ENCODE measurements at regions not wholly inside any gene's neighbourhood (a gene's known extent, or its start where the extent isn't known, plus 50 kb on each side); places are given as distances from the start of the nearest gene placed in this dataset.

DNA sequence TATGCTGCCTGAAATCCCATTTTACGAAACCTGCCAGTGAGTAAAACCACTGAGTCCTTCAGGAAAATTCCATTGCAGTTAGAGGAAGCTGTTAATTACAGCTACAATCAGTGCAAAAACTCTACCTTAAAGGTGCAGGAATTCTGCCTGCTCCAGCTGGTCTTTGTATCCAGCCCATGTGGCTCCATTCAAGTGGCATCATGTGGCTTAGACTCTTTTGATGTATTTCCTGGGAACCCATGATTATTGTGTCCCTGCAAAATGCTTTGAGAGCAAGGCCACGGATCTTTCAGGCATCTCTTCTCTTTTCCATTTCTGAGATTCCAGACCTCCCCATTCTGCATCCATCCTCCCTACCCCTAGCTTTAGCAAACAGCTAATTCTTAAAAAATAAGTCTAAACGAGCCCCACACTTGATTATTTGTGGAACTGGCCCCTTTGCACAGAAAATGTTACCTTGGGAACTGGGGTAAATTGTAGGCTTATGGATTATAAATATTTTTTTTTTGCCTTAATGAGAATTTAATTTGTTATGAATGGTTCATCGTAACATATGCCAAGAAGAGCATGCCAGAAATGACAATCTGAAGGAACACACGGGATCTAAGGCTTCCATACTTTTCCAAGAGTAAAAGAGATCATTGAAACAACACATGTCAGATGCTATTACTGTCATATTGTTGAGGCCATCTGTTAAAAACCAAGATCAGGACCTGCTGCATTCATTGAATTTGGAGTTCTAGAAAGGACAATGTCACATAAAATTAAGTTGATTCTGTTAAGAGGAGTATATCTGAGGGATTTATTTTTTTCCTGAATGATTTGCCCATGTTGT lies 144.6 kb downstream of the TPH2 start:
- BruUV-seq (replicated peaks), result no TSS peak
- Histone ChIP-seq H3K4me3 (no peak overlapping the region), H2AFZ (ENCODE audit: control insufficient read depth, low read depth, low read length) (no peak overlapping the region), H3K27ac (ENCODE audit: control insufficient read depth, insufficient read depth) (no peak overlapping the region), H3K36me3 (ENCODE audit: control insufficient read depth in 2 of 2, insufficient read depth in 2 of 2, low read length in 1 of 2) (no peaks in the 10 kb centered on the region), H3K79me2 (ENCODE audit: control insufficient read depth, insufficient read depth, low read length) (no peaks in the 10 kb centered on the region), H3K9ac (ENCODE audit: control insufficient read depth, insufficient read depth, low read length) (no peak overlapping the region), H4K20me1 (ENCODE audit: control insufficient read depth, insufficient read depth) (no peaks in the 10 kb centered on the region), H3K4me2 (ENCODE audit: control insufficient read depth, insufficient read depth) (no peak overlapping the region), H3K9me3 (replicated peaks; ENCODE audit: control insufficient read depth, insufficient read depth, low read length) (no peaks in the 10 kb centered on the region), H3K27me3 (replicated peaks in 1 of 2; ENCODE audit: control insufficient read depth in 2 of 2, insufficient read depth in 2 of 2, low read length in 1 of 2) (no peaks in the 10 kb centered on the region; a peak in 1 of 4 replicates), H3K4me1 (ENCODE audit: control insufficient read depth, insufficient read depth, low read length) (no peaks in the 10 kb centered on the region)
- ATAC-seq (no peak), DNase-seq (ENCODE audit: low read depth, low spot score) (no peak), FAIRE-seq (no peak)
- ChIA-PET RAD21 (ENCODE audit: unreplicated experiment) (no interaction called here), SMC1A (ENCODE audit: uncharacterized antibody, unreplicated experiment) (interaction anchor here (1.3 kb wide), 2 partner anchors 9 to 17 kb away, joined by 3 read pairs; no protein-coding TSS in a partner anchor), CTCF (no interaction called here), POLR2A (no interaction called here)
- WGBS (ENCODE audit: insufficient coverage, insufficient replicate concordance, low lambda C conversion rate, missing lambda C conversion rate), result 6% methylated on average over 5 of the region's 5 CpGs
- in situ Hi-C loops (cut with MboI), result no loop called here
- intact Hi-C loops (cut with micrococcal nuclease; ENCODE audit: unreplicated experiment), result no loop called here
- TF ChIP-seq POLR2A (IDR thresholded peaks at IDR 0.05; ENCODE audit: low read depth, low read length), result no peak
- TF ChIP-seq RELA (IDR thresholded peaks at IDR 0.05; ENCODE audit: borderline replicate concordance, partially characterized antibody), result no peak
- no peak for TF ChIP-seq MEF2A (IDR thresholded peaks at IDR 0.05; ENCODE audit: insufficient read depth, low read depth, low read length)
- no peak for TF ChIP-seq IKZF1 (conservative IDR thresholded peaks at IDR 0.05)
- no peak for TF ChIP-seq FOXK2 (IDR thresholded peaks at IDR 0.05)

DNA sequence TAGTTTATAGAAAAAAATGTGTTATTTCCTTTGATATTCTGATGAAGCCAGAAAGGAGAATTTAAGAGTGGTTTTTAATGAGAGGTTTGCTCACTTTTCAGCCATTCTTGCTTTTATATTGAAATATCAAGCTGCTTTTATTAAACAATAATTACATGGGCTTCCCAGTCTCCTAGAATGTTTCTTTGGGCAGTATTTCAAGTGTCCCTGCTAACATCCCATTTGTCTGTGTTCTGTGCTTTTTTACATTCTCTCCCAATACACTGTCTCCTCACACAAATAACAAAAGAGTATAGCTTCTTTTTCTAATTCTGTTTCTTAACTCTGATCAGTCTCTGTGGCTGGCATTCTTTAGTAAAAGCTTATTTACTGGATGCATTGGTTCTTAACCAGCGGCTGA lies 145.4 kb downstream of the TPH2 start:
- in situ Hi-C loops (cut with MboI), result no loop called here
- Histone ChIP-seq H3K4me3 (no peak overlapping the region), H4K20me1 (ENCODE audit: control insufficient read depth, insufficient read depth) (no peaks in the 10 kb centered on the region), H3K4me2 (ENCODE audit: control insufficient read depth, insufficient read depth) (no peak overlapping the region), H3K27me3 (replicated peaks in 1 of 2; ENCODE audit: control insufficient read depth in 2 of 2, insufficient read depth in 2 of 2, low read length in 1 of 2) (no peaks in the 10 kb centered on the region; a peak in 1 of 4 replicates), H3K27ac (ENCODE audit: control insufficient read depth, insufficient read depth) (no peak overlapping the region), H3K4me1 (ENCODE audit: control insufficient read depth, insufficient read depth, low read length) (no peaks in the 10 kb centered on the region), H3K9ac (ENCODE audit: control insufficient read depth, insufficient read depth, low read length) (no peak overlapping the region), H2AFZ (ENCODE audit: control insufficient read depth, low read depth, low read length) (no peak overlapping the region), H3K9me3 (replicated peaks; ENCODE audit: control insufficient read depth, insufficient read depth, low read length) (no peaks in the 10 kb centered on the region), H3K36me3 (ENCODE audit: control insufficient read depth in 2 of 2, insufficient read depth in 2 of 2, low read length in 1 of 2) (no peaks in the 10 kb centered on the region), H3K79me2 (ENCODE audit: control insufficient read depth, insufficient read depth, low read length) (no peaks in the 10 kb centered on the region)
- ChIA-PET RAD21 (ENCODE audit: unreplicated experiment) (no interaction called here), POLR2A (no interaction called here), CTCF (no interaction called here), SMC1A (ENCODE audit: uncharacterized antibody, unreplicated experiment) (no interaction called here)
- TF ChIP-seq HDGF (IDR thresholded peaks at IDR 0.05) (no peak), POLR2A (IDR thresholded peaks at IDR 0.05; ENCODE audit: low read depth, low read length) (no peak), HCFC1 (IDR thresholded peaks at IDR 0.05; ENCODE audit: low read length) (no peak), WRNIP1 (IDR thresholded peaks at IDR 0.05; ENCODE audit: borderline replicate concordance, low read depth, low read length) (no peak)
- TF ChIP-seq, protein P1, sequence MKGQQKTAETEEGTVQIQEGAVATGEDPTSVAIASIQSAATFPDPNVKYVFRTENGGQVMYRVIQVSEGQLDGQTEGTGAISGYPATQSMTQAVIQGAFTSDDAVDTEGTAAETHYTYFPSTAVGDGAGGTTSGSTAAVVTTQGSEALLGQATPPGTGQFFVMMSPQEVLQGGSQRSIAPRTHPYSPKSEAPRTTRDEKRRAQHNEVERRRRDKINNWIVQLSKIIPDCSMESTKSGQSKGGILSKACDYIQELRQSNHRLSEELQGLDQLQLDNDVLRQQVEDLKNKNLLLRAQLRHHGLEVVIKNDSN (IDR thresholded peaks at IDR 0.05; ENCODE audit: borderline replicate concordance, extremely low read length, insufficient read depth, low read depth, low read length), result no peak
- DNase-seq (ENCODE audit: low read depth, low spot score) (no peak), ATAC-seq (no peak), FAIRE-seq (no peak)
- intact Hi-C loops (cut with micrococcal nuclease; ENCODE audit: unreplicated experiment), result no loop called here
- BruUV-seq (replicated peaks), result no TSS peak
- 0% methylated on average over 1 of the region's 1 CpG for WGBS (ENCODE audit: insufficient coverage, insufficient replicate concordance, low lambda C conversion rate, missing lambda C conversion rate)

Measured in GM12878 (cell line).